Activated naive CD8-positive, alpha-beta T cell treated with anti-CD3 and anti-CD28 coated beads, Interleukin-2, amount 50 U/mL, for 16 hours (primary cell): ENCODE measurements at regions not wholly inside any gene's neighbourhood (a gene's known extent, or its start where the extent isn't known, plus 50 kb on each side); places are given as distances from the start of the nearest gene placed in this dataset.
"Not testable (repeated sequence)": the region's sequence is repeated elsewhere in the genome, so short reads cannot be mapped to it uniquely, and the experiment has no call there.

Experiments used
- DNase-seq: peaks from one replicate; pipeline ENCODE4 v3.0.0-alpha.2; 2020; ENCODE audit warnings: low read depth, low spot score

GRCh38 chr6:12477616-12478015 is 187.5 kb downstream of the EDN1 start:
- no peak for DNase-seq

- DNase-seq, result no peak
These were observed 188.8 kb downstream of the EDN1 start for GRCh38 chr6:12478921-12479320.

- no peak for DNase-seq
These were observed 189.3 kb downstream of the EDN1 start for GRCh38 chr6:12479451-12479850.

- no peak for DNase-seq
These were observed 189.7 kb downstream of the EDN1 start for GRCh38 chr6:12479881-12480280.

GRCh38 chr6:12480379-12480778 is 190.2 kb downstream of the EDN1 start:
- no peak for DNase-seq

GRCh38 chr6:12481292-12481691 is 191.1 kb downstream of the EDN1 start:
- no peak for DNase-seq

GRCh38 chr6:12481850-12482249 is 191.7 kb downstream of the EDN1 start:
- no peak for DNase-seq

- no peak for DNase-seq
These were observed 192.5 kb downstream of the EDN1 start for GRCh38 chr6:12482386-12483375.

GRCh38 chr6:12483712-12484111 is 193.6 kb downstream of the EDN1 start:
- no peak for DNase-seq

GRCh38 chr6:12484519-12484918 is 194.4 kb downstream of the EDN1 start:
- no peak for DNase-seq

GRCh38 chr6:12485226-12485764 is 195.1 kb downstream of the EDN1 start:
- no peak for DNase-seq

- no peak for DNase-seq
These were observed 195.7 kb downstream of the EDN1 start for GRCh38 chr6:12485837-12486236.

GRCh38 chr6:12490351-12490903 is 200.3 kb downstream of the EDN1 start:
- no peak for DNase-seq

- DNase-seq, result no peak
These were observed 200.9 kb downstream of the EDN1 start for GRCh38 chr6:12490904-12491571.

- not testable (repeated sequence) for DNase-seq
These were observed 202.8 kb downstream of the EDN1 start for GRCh38 chr6:12492929-12493328.

- no peak for DNase-seq
These were observed 203.3 kb downstream of the EDN1 start for GRCh38 chr6:12493446-12493845.

GRCh38 chr6:12494161-12494560 is 204.0 kb downstream of the EDN1 start:
- DNase-seq, result no peak

GRCh38 chr6:12501990-12502389 is 211.8 kb downstream of the EDN1 start:
- DNase-seq, result no peak

GRCh38 chr6:12504325-12504966 is 212.1 kb upstream of the PHACTR1 start:
- DNase-seq, result no peak

- DNase-seq, result no peak
These were observed 211.1 kb upstream of the PHACTR1 start for GRCh38 chr6:12505486-12505885.

GRCh38 chr6:12506159-12506558 is 210.4 kb upstream of the PHACTR1 start:
- DNase-seq, result no peak

GRCh38 chr6:12507636-12508035 is 208.9 kb upstream of the PHACTR1 start:
- DNase-seq, result no peak
